ENCODE measurements at regions not wholly inside any gene's neighbourhood (a gene's known extent, or its start where the extent isn't known, plus 50 kb on each side); places are given as distances from the start of the nearest gene placed in this dataset.

- TF ChIP-seq CTCF (IDR thresholded peaks at IDR 0.05) (no peak), POLR2A (IDR thresholded peaks at IDR 0.05) (no peak)
Observed at GRCh38 chr6:134850721-134851305, 99.1 kb downstream of the ALDH8A1 start.

Data from heart left ventricle (tissue), 13 donors.